MM.1S (cell line): ENCODE measurements at regions not wholly inside any gene's neighbourhood (a gene's known extent, or its start where the extent isn't known, plus 50 kb on each side); places are given as distances from the start of the nearest gene placed in this dataset.
"Not testable (repeated sequence)": the region's sequence is repeated elsewhere in the genome, so short reads cannot be mapped to it uniquely, and the experiment has no call there.

Source experiments
- DNase-seq: peaks from one replicate; pipeline ENCODE4 v3.0.0-alpha.2; 2015
- H2AFZ ChIP-seq: fragments of 300-600 bp; sonication (generic); 2 replicates; pipeline ENCODE4 v1.6.0; 2016; ENCODE audit warnings: antibody characterized with exemption, low read length
- H3F3A ChIP-seq: fragments of 300-600 bp; sonication (generic); 2 replicates; pipeline ENCODE4 v1.6.1; 2016; ENCODE audit warnings: mild to moderate bottlenecking, antibody characterized with exemption, low read length, moderate library complexity, mixed read lengths; ENCODE audit not compliant: insufficient read depth
- H3K27ac ChIP-seq: fragments of 300-600 bp; sonication (generic); 2 replicates; pipeline ENCODE4 v1.5.1; 2016; ENCODE audit warnings: mild to moderate bottlenecking, low read length
- H3K27me3 ChIP-seq: fragments of 300-600 bp; sonication (generic); replicated peaks from 2 replicates; pipeline ENCODE4 v1.6.0; 2016; ENCODE audit warnings: low read length; ENCODE audit not compliant: insufficient read depth
- H3K36me3 ChIP-seq: fragments of 300-600 bp; sonication (generic); replicated peaks from 2 replicates; pipeline ENCODE4 v1.6.1; 2016; ENCODE audit warnings: mild to moderate bottlenecking, low read length, mixed read lengths; ENCODE audit not compliant: insufficient read depth
- H3K4me1 ChIP-seq: fragments of 300-600 bp; sonication (generic); 2 replicates; pipeline ENCODE4 v1.6.1; 2016; ENCODE audit warnings: low read length, mixed read lengths
- H3K4me2 ChIP-seq: fragments of 300-600 bp; sonication (generic); 2 replicates; pipeline ENCODE4 v1.6.0; 2016; ENCODE audit warnings: low read depth, low read length
- H3K4me3 ChIP-seq: fragments of 300-600 bp; sonication (generic); 2 replicates; pipeline ENCODE4 v1.5.1; 2016; ENCODE audit warnings: low read length, mixed read lengths
- H3K79me2 ChIP-seq: fragments of 300-600 bp; sonication (generic); 2 replicates; pipeline ENCODE4 v1.6.1; 2016; ENCODE audit warnings: mixed run types, low read length, mixed read lengths
- H3K9ac ChIP-seq: fragments of 300-600 bp; sonication (generic); 2 replicates; pipeline ENCODE4 v1.6.1; 2016; ENCODE audit warnings: low read length, mixed read lengths
- H3K9me2 ChIP-seq: fragments of 300-600 bp; sonication (generic); replicated peaks from 2 replicates; pipeline ENCODE4 v1.6.1; 2016; ENCODE audit warnings: mild to moderate bottlenecking, low read length, mixed read lengths; ENCODE audit not compliant: insufficient read depth
- H3K9me3 ChIP-seq: fragments of 300-600 bp; sonication (generic); replicated peaks from 2 replicates; pipeline ENCODE4 v1.6.1; 2016; ENCODE audit warnings: mild to moderate bottlenecking, low read length, mixed read lengths; ENCODE audit not compliant: insufficient read depth
- H4K20me1 ChIP-seq: fragments of 300-600 bp; sonication (generic); 2 replicates; pipeline ENCODE4 v1.6.1; 2016; ENCODE audit warnings: mild to moderate bottlenecking, low read length, moderate library complexity, mixed read lengths; ENCODE audit not compliant: insufficient read depth
- EZH2 ChIP-seq: fragments of 300-600 bp; sonication (generic); optimal IDR thresholded peaks from 2 replicates; pipeline ENCODE3; 2017; ENCODE audit warnings: low read depth, mild to moderate bottlenecking, antibody characterized with exemption, low read length, mixed read lengths
- EZH2phosphoT487 ChIP-seq: fragments of 300-600 bp; sonication (generic); IDR thresholded peaks from 2 replicates; pipeline ENCODE4 v1.6.1; 2018; ENCODE audit warnings: antibody characterized with exemption, low read length
- TF ChIP-seq, protein P1 (sequence below): fragments of 300-600 bp; sonication (generic); IDR thresholded peaks from 2 replicates; pipeline ENCODE4 v1.5.1; 2016; ENCODE audit warnings: antibody characterized with exemption, low read length, mixed read lengths

DNA sequence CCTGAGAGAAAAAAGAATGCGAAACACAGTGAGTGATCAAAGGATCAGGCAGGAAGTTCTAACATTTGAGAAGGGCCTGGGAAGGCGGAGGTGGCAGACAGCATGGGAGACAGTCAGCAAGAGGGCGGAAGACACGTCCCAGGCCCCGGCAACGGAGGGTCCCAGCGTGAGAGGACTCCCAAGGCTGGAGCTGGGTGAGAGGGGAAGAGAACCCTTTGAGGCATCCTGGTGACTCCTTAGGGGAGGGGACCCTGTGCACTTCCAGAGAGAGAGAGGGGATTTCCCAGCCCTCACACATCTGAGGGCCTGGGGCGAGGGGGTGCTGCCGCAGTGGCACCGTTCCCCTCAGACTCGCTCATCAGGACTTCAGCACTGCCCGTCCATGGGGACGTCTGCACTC, 133.4 kb downstream of the RTP5 start:
- H3K4me3 ChIP-seq, result no peak overlapping the region
- H3K4me1 ChIP-seq, result no peaks in the 10 kb centered on the region
- H3F3A ChIP-seq, result no peaks in the 10 kb centered on the region
- no peaks in the 10 kb centered on the region for H3K9me3 ChIP-seq
- no peaks in the 10 kb centered on the region for H3K36me3 ChIP-seq
- no peak overlapping the region for H3K27ac ChIP-seq
- no peaks in the 10 kb centered on the region for H3K9me2 ChIP-seq
- no peak for DNase-seq
- H3K9ac ChIP-seq, result no peak overlapping the region
- no peaks in the 10 kb centered on the region for H4K20me1 ChIP-seq
- no peak overlapping the region for H2AFZ ChIP-seq
- H3K4me2 ChIP-seq, result no peak overlapping the region
- no peaks in the 10 kb centered on the region for H3K27me3 ChIP-seq
- H3K79me2 ChIP-seq, result no peaks in the 10 kb centered on the region
- TF ChIP-seq EZH2, result no peak
- TF ChIP-seq, protein P1, sequence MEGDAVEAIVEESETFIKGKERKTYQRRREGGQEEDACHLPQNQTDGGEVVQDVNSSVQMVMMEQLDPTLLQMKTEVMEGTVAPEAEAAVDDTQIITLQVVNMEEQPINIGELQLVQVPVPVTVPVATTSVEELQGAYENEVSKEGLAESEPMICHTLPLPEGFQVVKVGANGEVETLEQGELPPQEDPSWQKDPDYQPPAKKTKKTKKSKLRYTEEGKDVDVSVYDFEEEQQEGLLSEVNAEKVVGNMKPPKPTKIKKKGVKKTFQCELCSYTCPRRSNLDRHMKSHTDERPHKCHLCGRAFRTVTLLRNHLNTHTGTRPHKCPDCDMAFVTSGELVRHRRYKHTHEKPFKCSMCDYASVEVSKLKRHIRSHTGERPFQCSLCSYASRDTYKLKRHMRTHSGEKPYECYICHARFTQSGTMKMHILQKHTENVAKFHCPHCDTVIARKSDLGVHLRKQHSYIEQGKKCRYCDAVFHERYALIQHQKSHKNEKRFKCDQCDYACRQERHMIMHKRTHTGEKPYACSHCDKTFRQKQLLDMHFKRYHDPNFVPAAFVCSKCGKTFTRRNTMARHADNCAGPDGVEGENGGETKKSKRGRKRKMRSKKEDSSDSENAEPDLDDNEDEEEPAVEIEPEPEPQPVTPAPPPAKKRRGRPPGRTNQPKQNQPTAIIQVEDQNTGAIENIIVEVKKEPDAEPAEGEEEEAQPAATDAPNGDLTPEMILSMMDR, result no peak
- TF ChIP-seq EZH2phosphoT487, result no peak

GRCh38 chr2:242004223-242004901, 134.8 kb downstream of the RTP5 start:
- Histone ChIP-seq H2AFZ (no peak overlapping the region), H3K27me3 (no peaks in the 10 kb centered on the region), H3K27ac (no peak overlapping the region), H3K4me3 (no peak overlapping the region), H3K4me2 (no peak overlapping the region), H3F3A (no peaks in the 10 kb centered on the region), H4K20me1 (no peaks in the 10 kb centered on the region), H3K9ac (no peak overlapping the region), H3K4me1 (no peaks in the 10 kb centered on the region), H3K9me3 (no peaks in the 10 kb centered on the region), H3K79me2 (no peaks in the 10 kb centered on the region), H3K36me3 (no peaks in the 10 kb centered on the region), H3K9me2 (no peaks in the 10 kb centered on the region)
- DNase-seq, result no peak
- no peak for TF ChIP-seq EZH2phosphoT487

DNA sequence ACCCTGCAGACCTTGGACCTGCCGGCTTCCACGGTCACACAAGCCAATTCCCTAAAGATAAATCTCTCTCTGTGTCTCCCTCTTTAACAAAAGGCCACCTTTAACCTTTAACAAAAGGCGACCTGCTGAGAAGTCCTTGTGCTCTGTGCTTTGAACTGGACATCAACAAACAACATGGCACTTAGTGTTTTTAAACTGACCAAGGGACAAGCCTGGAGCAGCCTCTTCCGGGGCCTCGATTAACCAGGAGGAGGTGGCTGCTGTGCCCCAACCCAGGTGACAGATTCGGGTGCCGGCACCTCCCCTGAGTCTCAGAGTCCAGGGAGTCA, 135.3 kb downstream of the RTP5 start:
- DNase-seq, result no peak
- Histone ChIP-seq H4K20me1 (no peaks in the 10 kb centered on the region), H3K9me3 (no peaks in the 10 kb centered on the region), H3K79me2 (no peaks in the 10 kb centered on the region), H3K27me3 (no peaks in the 10 kb centered on the region), H3F3A (no peaks in the 10 kb centered on the region), H3K4me1 (no peaks in the 10 kb centered on the region), H3K4me2 (no peak overlapping the region), H3K36me3 (no peaks in the 10 kb centered on the region), H3K9me2 (no peaks in the 10 kb centered on the region), H3K9ac (no peak overlapping the region), H3K27ac (no peak overlapping the region), H2AFZ (no peak overlapping the region), H3K4me3 (no peak overlapping the region)
- TF ChIP-seq, protein P1, result no peak
- TF ChIP-seq EZH2phosphoT487 (no peak), EZH2 (no peak)

DNA sequence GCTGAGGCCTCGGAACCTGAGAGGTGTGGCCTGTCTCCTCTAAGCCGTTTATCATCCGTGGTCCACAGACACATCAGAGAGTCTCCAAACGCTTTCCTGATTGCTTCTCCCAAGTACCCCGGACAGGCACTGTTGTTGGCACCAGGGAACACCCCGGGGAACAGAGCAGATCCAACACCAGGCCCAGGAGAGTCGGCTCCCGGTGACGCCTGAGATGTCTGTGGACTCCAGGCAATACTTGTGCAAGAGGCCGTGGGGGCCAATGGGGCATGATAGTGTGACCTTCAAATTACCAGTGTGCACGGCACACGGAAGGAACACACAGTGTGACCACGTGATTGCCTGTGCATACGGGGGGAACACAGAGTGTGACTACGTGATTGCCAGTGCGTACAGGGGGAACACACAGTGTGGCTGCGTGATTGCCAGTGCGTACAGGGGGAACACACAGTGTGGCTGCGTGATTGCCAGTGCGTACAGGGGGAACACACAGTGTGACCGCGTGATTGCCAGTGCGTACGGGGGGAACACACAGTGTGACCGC, 136.6 kb downstream of the RTP5 start:
- H2AFZ ChIP-seq, H3K9ac ChIP-seq, DNase-seq, H3K36me3 ChIP-seq, H3K4me1 ChIP-seq, H3K9me2 ChIP-seq, H3F3A ChIP-seq, H3K9me3 ChIP-seq, H4K20me1 ChIP-seq, H3K27me3 ChIP-seq, H3K4me2 ChIP-seq, H3K4me3 ChIP-seq, H3K27ac ChIP-seq, H3K79me2 ChIP-seq: not testable (repeated sequence)

- not testable (repeated sequence) for H3K79me2 ChIP-seq, H2AFZ ChIP-seq, H3K27ac ChIP-seq, H3K27me3 ChIP-seq, DNase-seq, H3K4me2 ChIP-seq, H3K36me3 ChIP-seq, H3K9ac ChIP-seq, H3F3A ChIP-seq, H3K4me3 ChIP-seq, H3K9me3 ChIP-seq, H4K20me1 ChIP-seq, H3K9me2 ChIP-seq, H3K4me1 ChIP-seq
These were observed 139.4 kb downstream of the RTP5 start for GRCh38 chr2:242008908-242009307.

DNA sequence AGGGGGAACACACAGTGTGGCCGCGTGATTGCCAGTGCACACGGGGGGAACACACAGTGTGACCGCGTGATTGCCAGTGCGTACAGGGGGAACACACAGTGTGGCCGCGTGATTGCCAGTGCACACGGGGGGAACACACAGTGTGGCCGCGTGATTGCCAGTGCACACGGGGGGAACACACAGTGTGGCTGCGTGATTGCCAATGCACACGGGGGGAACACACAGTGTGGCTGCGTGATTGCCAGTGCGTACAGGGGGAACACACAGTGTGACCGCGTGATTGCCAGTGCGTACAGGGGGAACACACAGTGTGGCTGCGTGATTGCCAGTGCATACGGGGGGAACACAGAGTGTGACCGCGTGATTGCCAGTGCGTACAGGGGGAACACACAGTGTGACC, 140.3 kb downstream of the RTP5 start:
- H3K79me2 ChIP-seq, H3K27ac ChIP-seq, H3K27me3 ChIP-seq, H3K9me2 ChIP-seq, H3F3A ChIP-seq, DNase-seq, H3K4me3 ChIP-seq, H3K36me3 ChIP-seq, H4K20me1 ChIP-seq, H2AFZ ChIP-seq, H3K9me3 ChIP-seq, H3K4me2 ChIP-seq, H3K4me1 ChIP-seq, H3K9ac ChIP-seq: not testable (repeated sequence)
